ENCODE measurements at regions not wholly inside any gene's neighbourhood (a gene's known extent, or its start where the extent isn't known, plus 50 kb on each side); places are given as distances from the start of the nearest gene placed in this dataset.
"Not testable (repeated sequence)": the region's sequence is repeated elsewhere in the genome, so short reads cannot be mapped to it uniquely, and the experiment has no call there.

DNA sequence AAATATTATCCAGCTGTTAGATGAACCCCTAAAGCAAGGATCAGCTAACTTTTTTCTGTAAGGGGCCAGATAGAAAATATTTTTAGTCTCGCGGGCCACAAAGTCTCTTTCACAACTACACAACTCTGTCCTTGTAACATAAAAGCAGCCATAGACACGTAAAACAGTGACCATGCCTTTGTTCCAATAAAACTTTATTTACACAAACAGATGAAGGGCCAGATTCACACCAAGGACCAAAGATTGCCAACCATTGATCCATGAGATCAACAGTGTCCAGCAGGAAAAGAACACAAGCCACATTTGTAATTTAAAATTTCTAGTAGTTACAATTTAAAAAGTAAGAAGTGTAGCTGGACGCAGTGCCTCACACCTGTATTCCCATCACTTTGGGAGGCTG is 109.7 kb downstream of the PHETA1 start:
- no peak for ATAC-seq (ENCODE audit: insufficient number of reproducible peaks, low FRiP score, low read depth)
- TF ChIP-seq, protein P1, sequence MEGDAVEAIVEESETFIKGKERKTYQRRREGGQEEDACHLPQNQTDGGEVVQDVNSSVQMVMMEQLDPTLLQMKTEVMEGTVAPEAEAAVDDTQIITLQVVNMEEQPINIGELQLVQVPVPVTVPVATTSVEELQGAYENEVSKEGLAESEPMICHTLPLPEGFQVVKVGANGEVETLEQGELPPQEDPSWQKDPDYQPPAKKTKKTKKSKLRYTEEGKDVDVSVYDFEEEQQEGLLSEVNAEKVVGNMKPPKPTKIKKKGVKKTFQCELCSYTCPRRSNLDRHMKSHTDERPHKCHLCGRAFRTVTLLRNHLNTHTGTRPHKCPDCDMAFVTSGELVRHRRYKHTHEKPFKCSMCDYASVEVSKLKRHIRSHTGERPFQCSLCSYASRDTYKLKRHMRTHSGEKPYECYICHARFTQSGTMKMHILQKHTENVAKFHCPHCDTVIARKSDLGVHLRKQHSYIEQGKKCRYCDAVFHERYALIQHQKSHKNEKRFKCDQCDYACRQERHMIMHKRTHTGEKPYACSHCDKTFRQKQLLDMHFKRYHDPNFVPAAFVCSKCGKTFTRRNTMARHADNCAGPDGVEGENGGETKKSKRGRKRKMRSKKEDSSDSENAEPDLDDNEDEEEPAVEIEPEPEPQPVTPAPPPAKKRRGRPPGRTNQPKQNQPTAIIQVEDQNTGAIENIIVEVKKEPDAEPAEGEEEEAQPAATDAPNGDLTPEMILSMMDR (IDR thresholded peaks at IDR 0.05), result no peak

DNA sequence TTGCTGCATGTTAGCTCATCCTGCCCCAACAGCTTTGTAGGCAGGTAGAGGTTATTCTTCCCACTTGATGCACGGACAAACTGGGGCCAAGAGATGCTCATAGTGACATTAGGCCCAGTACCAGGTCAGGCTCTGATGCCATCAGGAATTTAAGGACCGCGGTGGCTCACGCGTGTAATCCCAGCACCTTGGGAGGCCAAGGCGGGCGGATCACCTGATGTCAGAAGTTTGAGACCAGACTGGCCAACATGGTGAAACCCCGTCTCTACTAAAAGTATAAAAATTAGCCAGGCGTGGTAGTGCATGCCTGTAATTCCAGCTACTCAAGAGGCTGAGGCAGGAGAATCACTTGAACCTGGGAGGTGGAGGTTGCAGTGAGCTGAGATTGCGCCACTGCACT is 110.8 kb downstream of the PHETA1 start:
- not testable (repeated sequence) for H3K27me3 ChIP-seq (replicated peaks; ENCODE audit: insufficient read depth); DNase-seq (ENCODE audit: low spot score)

More for the DNA sequence above, 109.7 kb downstream of the PHETA1 start:
- no peak for DNase-seq (ENCODE audit: low spot score)
- no peak overlapping the region for H3K27ac ChIP-seq
- no peaks in the 10 kb centered on the region for H3K9me3 ChIP-seq
- no peak overlapping the region for H3K4me3 ChIP-seq
- no peaks in the 10 kb centered on the region for H3K36me3 ChIP-seq
- H3K4me1 ChIP-seq (ENCODE audit: control insufficient read depth in 1 of 2, low read depth in 2 of 2), result no peaks in the 10 kb centered on the region
- H3K27me3 ChIP-seq (replicated peaks; ENCODE audit: insufficient read depth), result no peaks in the 10 kb centered on the region

DNA sequence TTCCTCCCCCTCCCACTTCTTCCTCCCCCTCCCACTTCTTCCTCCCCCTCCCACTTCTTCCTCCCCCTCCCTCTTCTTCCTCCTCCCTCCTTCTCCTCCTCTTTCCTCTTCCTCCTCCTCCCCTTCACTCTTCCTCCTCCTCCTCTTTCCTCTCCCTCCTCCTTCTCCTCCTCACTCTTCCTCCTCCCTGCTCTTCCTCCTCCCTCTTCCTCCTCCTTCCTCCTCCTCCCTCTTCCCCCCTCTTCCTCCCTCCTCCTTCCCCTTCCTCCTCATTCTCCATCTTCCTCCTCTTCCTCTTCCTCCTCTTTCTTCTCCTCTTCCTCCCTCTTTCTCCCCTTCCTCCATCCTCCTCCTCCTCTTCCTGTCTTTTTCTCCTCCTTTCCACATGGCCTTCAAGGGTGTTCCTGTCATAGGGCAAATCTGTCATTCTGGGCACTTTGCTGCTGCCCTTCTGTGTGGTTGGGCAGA is 111.4 kb downstream of the PHETA1 start:
- H3K4me3 ChIP-seq, result no peak overlapping the region
- ATAC-seq (ENCODE audit: insufficient number of reproducible peaks, low FRiP score, low read depth) (no peak), DNase-seq (ENCODE audit: low spot score) (no peak)
- no peaks in the 10 kb centered on the region for H3K36me3 ChIP-seq
- no peaks in the 10 kb centered on the region for H3K27me3 ChIP-seq (replicated peaks; ENCODE audit: insufficient read depth)
- no peaks in the 10 kb centered on the region for H3K9me3 ChIP-seq
- no peak overlapping the region for H3K27ac ChIP-seq
- TF ChIP-seq, protein P1 (IDR thresholded peaks at IDR 0.05), result no peak
- H3K4me1 ChIP-seq (ENCODE audit: control insufficient read depth in 1 of 2, low read depth in 2 of 2), result no peaks in the 10 kb centered on the region

More for the DNA sequence above, 110.8 kb downstream of the PHETA1 start:
- not testable (repeated sequence) for H3K4me1 ChIP-seq (ENCODE audit: control insufficient read depth in 1 of 2, low read depth in 2 of 2); H3K9me3 ChIP-seq; H3K36me3 ChIP-seq; ATAC-seq (ENCODE audit: insufficient number of reproducible peaks, low FRiP score, low read depth); H3K4me3 ChIP-seq; H3K27ac ChIP-seq

DNA sequence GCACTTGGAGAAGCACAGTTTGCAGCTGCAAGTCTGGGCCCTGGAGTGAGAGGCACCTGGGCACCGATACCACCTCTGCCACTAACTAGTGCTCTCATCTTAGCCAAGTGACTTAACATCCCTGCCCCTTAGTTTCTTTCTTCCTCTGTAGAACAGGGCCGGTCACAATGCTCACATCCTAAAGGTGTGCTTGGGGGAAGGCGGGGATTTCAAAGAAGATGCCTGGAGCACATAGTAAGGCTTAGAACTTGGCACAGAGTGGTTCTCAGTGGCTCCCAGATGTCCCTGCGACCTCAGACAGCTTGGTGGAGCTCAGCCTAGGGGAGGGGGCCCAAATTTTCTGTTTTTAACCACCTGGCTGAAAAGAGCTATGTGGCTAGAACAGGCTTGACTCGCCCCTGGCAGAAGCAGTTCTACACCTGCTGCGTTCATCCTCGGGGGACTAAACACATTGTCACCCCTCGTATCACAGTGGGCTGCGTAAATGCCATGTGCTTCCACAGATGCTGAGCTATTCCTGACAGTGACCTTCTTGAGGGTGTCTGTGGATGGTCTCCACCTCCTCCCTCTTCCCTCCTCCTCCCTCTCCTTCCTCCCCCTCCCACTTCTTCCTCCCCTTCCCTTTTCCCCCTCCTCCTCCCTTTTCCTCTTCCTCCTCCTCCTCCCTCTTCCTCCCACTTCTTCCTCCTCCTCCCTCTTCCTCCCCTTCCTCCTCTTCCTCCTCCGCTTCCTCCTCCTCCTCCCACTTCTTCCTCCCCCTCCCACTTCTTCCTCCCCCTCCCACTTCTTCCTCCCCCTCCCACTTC is 112.1 kb downstream of the PHETA1 start:
- ATAC-seq (ENCODE audit: insufficient number of reproducible peaks, low FRiP score, low read depth), result no peak
- TF ChIP-seq, protein P1 (IDR thresholded peaks at IDR 0.05), result no peak
- no peaks in the 10 kb centered on the region for H3K36me3 ChIP-seq

DNA sequence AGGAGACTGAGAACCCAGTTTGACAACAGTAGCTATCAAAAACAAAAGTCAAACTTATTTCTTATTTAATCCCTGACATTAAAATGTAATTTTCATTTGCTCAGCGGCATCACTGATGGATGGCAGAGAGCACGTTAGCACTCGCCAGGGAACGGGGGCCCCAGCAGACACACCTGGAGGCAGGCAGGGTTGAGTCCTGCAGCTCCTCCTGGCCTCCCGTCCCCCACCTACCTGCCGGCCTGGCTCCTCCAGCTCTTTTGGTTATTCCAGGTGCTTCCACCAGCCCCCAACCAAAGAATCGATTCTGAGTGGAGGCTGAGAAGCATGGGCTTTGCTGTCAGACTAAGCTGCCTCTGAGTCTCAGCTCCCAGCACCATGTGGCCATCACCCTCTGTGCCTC is 113.6 kb downstream of the PHETA1 start:
- Histone ChIP-seq H3K27me3 (replicated peaks; ENCODE audit: insufficient read depth) (no peaks in the 10 kb centered on the region), H3K4me1 (ENCODE audit: control insufficient read depth in 1 of 2, low read depth in 2 of 2) (no peaks in the 10 kb centered on the region), H3K36me3 (no peaks in the 10 kb centered on the region), H3K4me3 (no peak overlapping the region), H3K27ac (no peak overlapping the region), H3K9me3 (no peaks in the 10 kb centered on the region)
- DNase-seq (ENCODE audit: low spot score) (no peak), ATAC-seq (ENCODE audit: insufficient number of reproducible peaks, low FRiP score, low read depth) (no peak)
- TF ChIP-seq, protein P1 (IDR thresholded peaks at IDR 0.05), result no peak

More for the DNA sequence above, 112.1 kb downstream of the PHETA1 start:
- Histone ChIP-seq H3K27ac (no peak overlapping the region), H3K4me1 (ENCODE audit: control insufficient read depth in 1 of 2, low read depth in 2 of 2) (no peaks in the 10 kb centered on the region), H3K4me3 (no peak overlapping the region), H3K27me3 (replicated peaks; ENCODE audit: insufficient read depth) (no peaks in the 10 kb centered on the region), H3K9me3 (no peaks in the 10 kb centered on the region)
- no peak for DNase-seq (ENCODE audit: low spot score)

Measured in thoracic aorta (tissue), 2 donors.